Gastrocnemius medialis (tissue), 4 donors: ENCODE measurements at regions not wholly inside any gene's neighbourhood (a gene's known extent, or its start where the extent isn't known, plus 50 kb on each side); places are given as distances from the start of the nearest gene placed in this dataset.
"Not testable (repeated sequence)": the region's sequence is repeated elsewhere in the genome, so short reads cannot be mapped to it uniquely, and the experiment has no call there.

Source experiments
- ATAC-seq, 2 donors: fragments of 150-250 bp; one replicate each; pipeline ENCODE4 v1.9.1; 2016
- DNase-seq, 2 donors: peaks; one replicate each; pipeline ENCODE4 v3.0.0-alpha.2; 2019
- H3K27ac ChIP-seq, 4 donors: fragments of 200-600 bp; sonication (generic); 1 replicate in 1 of 4; 2 replicates in 3 of 4; pipeline ENCODE4 v1.5.1; 2016 to 2018; ENCODE audit warnings: mild to moderate bottlenecking in 2 of 4, moderate library complexity in 1 of 4
- H3K27me3 ChIP-seq, 3 donors: fragments of 200-600 bp; sonication (generic) in 2 of 3; 1 replicate in 1 of 3; 2 replicates in 2 of 3; pipeline versions ENCODE4 v1.5.1 to v1.6.0; 2016 to 2019; ENCODE audit warnings: mild to moderate bottlenecking in 1 of 3, moderate library complexity in 1 of 3
- H3K36me3 ChIP-seq, 2 donors: fragments of 200-600 bp; sonication (generic) in 1 of 2; one replicate each; pipeline ENCODE4 v1.5.1; 2017 to 2018
- H3K4me1 ChIP-seq, 2 donors: fragments of 200-600 bp; sonication (generic) in 1 of 2; one replicate each; pipeline ENCODE4 v1.5.1; 2016 to 2017; ENCODE audit warnings: mild to moderate bottlenecking in 2 of 2
- H3K4me3 ChIP-seq, 4 donors: fragments of 200-600 bp; sonication (generic) in 3 of 4; 1 replicate in 1 of 4; 2 replicates in 3 of 4; pipeline ENCODE4 v1.5.1; 2016 to 2019; ENCODE audit warnings: mild to moderate bottlenecking in 2 of 4
- H3K9me3 ChIP-seq, 3 donors: fragments of 200-600 bp; sonication (generic) in 2 of 3; 1 replicate in 1 of 3; 2 replicates in 2 of 3; pipeline ENCODE4 v1.5.1; 2016 to 2019
- POLR2A ChIP-seq, 2 donors: fragments of 450-650 bp; IDR thresholded peaks; one replicate each; pipeline ENCODE4 v1.6.1; 2017; ENCODE audit warnings: antibody characterized with exemption in 2 of 2, mild to moderate bottlenecking in 2 of 2, moderate library complexity in 2 of 2
- in situ Hi-C, 4 donors: fragments of 200-750 bp; cut with MboI; loops; one replicate each; pipeline versions ENCODE4 v1.15.0 to v1.8.0; 2017; ENCODE audit warnings: low sequenced_read_pairs in 4 of 4
- intact Hi-C: fragments of 100-400 bp; cut with DNase I; formaldehyde crosslinking; loops from one replicate; pipeline ENCODE4 v1.15.1; 2023; ENCODE audit warnings: low total_unique reads
- TF ChIP-seq, protein P1 (sequence below), 5 experiments: fragments of 450-650 bp in 3 of 5; fragments of 200-600 bp in 2 of 5; sonication (generic) in 2 of 5; IDR thresholded peaks in 4 of 5; conservative IDR thresholded peaks in 1 of 5; 1 replicate in 4 of 5; 2 replicates in 1 of 5; pipeline ENCODE4 v1.5.1; 2016 to 2019; ENCODE audit warnings: antibody characterized with exemption in 5 of 5, mild to moderate bottlenecking in 3 of 5, moderate library complexity in 3 of 5

- H3K27me3 ChIP-seq, result no peaks in the 10 kb centered on the region
Observed at GRCh38 chr6:49202924-49203536, 260.0 kb downstream of the MMUT start.

GRCh38 chr6:49198015-49198414 is 265.0 kb downstream of the MMUT start:
- intact Hi-C loops (no loop called here), in situ Hi-C loops (no loop called here)
- Histone ChIP-seq H3K36me3 (no peaks in the 10 kb centered on the region), H3K4me1 (no peaks in the 10 kb centered on the region), H3K4me3 (no peak overlapping the region), H3K27ac (no peak overlapping the region), H3K27me3 (no peaks in the 10 kb centered on the region), H3K9me3 (no peaks in the 10 kb centered on the region)
- TF ChIP-seq POLR2A (IDR thresholded peaks at IDR 0.05), result no peak
- TF ChIP-seq, protein P1, sequence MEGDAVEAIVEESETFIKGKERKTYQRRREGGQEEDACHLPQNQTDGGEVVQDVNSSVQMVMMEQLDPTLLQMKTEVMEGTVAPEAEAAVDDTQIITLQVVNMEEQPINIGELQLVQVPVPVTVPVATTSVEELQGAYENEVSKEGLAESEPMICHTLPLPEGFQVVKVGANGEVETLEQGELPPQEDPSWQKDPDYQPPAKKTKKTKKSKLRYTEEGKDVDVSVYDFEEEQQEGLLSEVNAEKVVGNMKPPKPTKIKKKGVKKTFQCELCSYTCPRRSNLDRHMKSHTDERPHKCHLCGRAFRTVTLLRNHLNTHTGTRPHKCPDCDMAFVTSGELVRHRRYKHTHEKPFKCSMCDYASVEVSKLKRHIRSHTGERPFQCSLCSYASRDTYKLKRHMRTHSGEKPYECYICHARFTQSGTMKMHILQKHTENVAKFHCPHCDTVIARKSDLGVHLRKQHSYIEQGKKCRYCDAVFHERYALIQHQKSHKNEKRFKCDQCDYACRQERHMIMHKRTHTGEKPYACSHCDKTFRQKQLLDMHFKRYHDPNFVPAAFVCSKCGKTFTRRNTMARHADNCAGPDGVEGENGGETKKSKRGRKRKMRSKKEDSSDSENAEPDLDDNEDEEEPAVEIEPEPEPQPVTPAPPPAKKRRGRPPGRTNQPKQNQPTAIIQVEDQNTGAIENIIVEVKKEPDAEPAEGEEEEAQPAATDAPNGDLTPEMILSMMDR (IDR thresholded peaks at IDR 0.05 in 4 of 5, conservative IDR thresholded peaks at IDR 0.05 in 1 of 5), result no peak
- ATAC-seq, result no peak
- DNase-seq, result no peak

More at GRCh38 chr6:49202924-49203536, 260.0 kb downstream of the MMUT start:
- in situ Hi-C loops, result no loop called here
- no peak overlapping the region for H3K4me3 ChIP-seq
- intact Hi-C loops, result no loop called here
- no peaks in the 10 kb centered on the region for H3K36me3 ChIP-seq
- DNase-seq (no peak), ATAC-seq (no peak)
- TF ChIP-seq, protein P1 (IDR thresholded peaks at IDR 0.05 in 4 of 5, conservative IDR thresholded peaks at IDR 0.05 in 1 of 5), result no peak
- TF ChIP-seq POLR2A (IDR thresholded peaks at IDR 0.05), result no peak
- H3K4me1 ChIP-seq, result no peaks in the 10 kb centered on the region
- no peaks in the 10 kb centered on the region for H3K9me3 ChIP-seq
- no peak overlapping the region for H3K27ac ChIP-seq

DNA sequence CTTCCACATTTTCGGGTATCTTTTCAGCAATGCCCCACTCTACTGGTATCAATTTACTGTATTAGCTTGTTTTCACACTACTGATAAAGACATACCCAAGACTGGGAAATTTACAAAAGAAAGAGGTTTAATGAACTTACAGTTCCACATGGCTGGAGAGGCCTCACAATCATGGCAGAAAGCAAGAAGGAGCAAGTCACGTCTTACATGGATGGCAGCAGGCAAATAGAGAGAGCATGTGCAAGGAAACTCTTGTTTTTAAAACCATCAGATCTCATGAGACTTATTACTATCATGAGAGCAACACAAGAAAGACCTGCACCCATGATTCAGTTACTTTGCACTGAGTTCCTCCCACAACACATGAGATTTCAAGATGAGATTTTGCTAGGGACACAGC is 300.7 kb downstream of the MMUT start:
- in situ Hi-C loops, H3K4me3 ChIP-seq: not testable (repeated sequence)

DNA sequence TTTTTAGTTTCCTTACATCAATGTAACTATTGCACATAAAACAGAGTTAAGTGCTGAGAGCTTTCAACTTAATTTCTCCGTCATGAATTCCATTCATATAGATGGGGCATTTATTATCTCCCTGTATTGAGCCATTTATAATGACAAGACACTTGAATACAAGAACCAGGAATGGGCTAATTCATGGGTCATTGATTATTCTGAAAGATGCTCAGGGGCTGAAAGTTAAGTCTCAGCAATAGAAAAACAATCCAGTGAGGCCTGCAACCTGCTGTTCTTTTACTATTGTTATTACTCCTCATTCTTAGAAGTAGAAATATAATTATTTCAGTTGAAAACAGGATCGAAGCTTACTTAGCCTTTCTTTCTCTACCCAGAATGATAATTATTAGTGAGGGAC is 307.7 kb downstream of the MMUT start:
- Histone ChIP-seq H3K27ac (no peak overlapping the region), H3K9me3 (no peaks in the 10 kb centered on the region), H3K4me1 (no peaks in the 10 kb centered on the region), H3K27me3 (no peaks in the 10 kb centered on the region), H3K4me3 (no peak overlapping the region), H3K36me3 (no peaks in the 10 kb centered on the region)
- ATAC-seq (no peak), DNase-seq (no peak)
- TF ChIP-seq, protein P1 (IDR thresholded peaks at IDR 0.05 in 4 of 5, conservative IDR thresholded peaks at IDR 0.05 in 1 of 5), result no peak
- no peak for TF ChIP-seq POLR2A (IDR thresholded peaks at IDR 0.05)
- in situ Hi-C loops, result no loop called here
- intact Hi-C loops, result no loop called here

More for the DNA sequence above, 300.7 kb downstream of the MMUT start:
- H3K9me3 ChIP-seq, H3K36me3 ChIP-seq, ATAC-seq, DNase-seq, intact Hi-C loops, H3K4me1 ChIP-seq, H3K27me3 ChIP-seq, H3K27ac ChIP-seq: not testable (repeated sequence)

- no peak overlapping the region for H3K27ac ChIP-seq
- no peak overlapping the region for H3K4me3 ChIP-seq
- intact Hi-C loops, result no loop called here
- no peak for DNase-seq
- in situ Hi-C loops, result no loop called here
- no peaks in the 10 kb centered on the region for H3K36me3 ChIP-seq
- no peaks in the 10 kb centered on the region for H3K4me1 ChIP-seq
- no peak for ATAC-seq
- no peaks in the 10 kb centered on the region for H3K9me3 ChIP-seq
- TF ChIP-seq, protein P1 (IDR thresholded peaks at IDR 0.05 in 4 of 5, conservative IDR thresholded peaks at IDR 0.05 in 1 of 5), result no peak
- no peak for TF ChIP-seq POLR2A (IDR thresholded peaks at IDR 0.05)
- H3K27me3 ChIP-seq, result no peaks in the 10 kb centered on the region
Observed at GRCh38 chr6:49151957-49152356, 311.1 kb downstream of the MMUT start.
